Sigmoid colon (tissue), 3 donors: ENCODE measurements at regions not wholly inside any gene's neighbourhood (a gene's known extent, or its start where the extent isn't known, plus 50 kb on each side); places are given as distances from the start of the nearest gene placed in this dataset.

Experiments used
- small RNA-seq, 3 donors: library from RNA; depleted of rRNA; stranded (forward); fragments of <200 nt; gene quantifications; one replicate each; pipeline ENCODE3, GENCODE V24; 2016

Small RNA genes lying in the stretch of these regions (small RNA-seq; reads per million reads assigned to genes)
- 0 reads per million in 3 donors for gene RF00019
- gene RN7SL643P, result 0 to 0.12 (median 0) reads per million in 3 donors
- gene RNU4-12P, result 0 reads per million in 3 donors
- gene RNU4-72P, result 0 reads per million in 3 donors
- gene SMIM11P1, result 0 reads per million in 3 donors
